ENCODE measurements at regions not wholly inside any gene's neighbourhood (a gene's known extent, or its start where the extent isn't known, plus 50 kb on each side); places are given as distances from the start of the nearest gene placed in this dataset.

- TF ChIP-seq, protein P1, sequence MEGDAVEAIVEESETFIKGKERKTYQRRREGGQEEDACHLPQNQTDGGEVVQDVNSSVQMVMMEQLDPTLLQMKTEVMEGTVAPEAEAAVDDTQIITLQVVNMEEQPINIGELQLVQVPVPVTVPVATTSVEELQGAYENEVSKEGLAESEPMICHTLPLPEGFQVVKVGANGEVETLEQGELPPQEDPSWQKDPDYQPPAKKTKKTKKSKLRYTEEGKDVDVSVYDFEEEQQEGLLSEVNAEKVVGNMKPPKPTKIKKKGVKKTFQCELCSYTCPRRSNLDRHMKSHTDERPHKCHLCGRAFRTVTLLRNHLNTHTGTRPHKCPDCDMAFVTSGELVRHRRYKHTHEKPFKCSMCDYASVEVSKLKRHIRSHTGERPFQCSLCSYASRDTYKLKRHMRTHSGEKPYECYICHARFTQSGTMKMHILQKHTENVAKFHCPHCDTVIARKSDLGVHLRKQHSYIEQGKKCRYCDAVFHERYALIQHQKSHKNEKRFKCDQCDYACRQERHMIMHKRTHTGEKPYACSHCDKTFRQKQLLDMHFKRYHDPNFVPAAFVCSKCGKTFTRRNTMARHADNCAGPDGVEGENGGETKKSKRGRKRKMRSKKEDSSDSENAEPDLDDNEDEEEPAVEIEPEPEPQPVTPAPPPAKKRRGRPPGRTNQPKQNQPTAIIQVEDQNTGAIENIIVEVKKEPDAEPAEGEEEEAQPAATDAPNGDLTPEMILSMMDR (conservative IDR thresholded peaks at IDR 0.05; ENCODE audit: low read length): no peak
- no peak for TF ChIP-seq EZH2phosphoT487 (IDR thresholded peaks at IDR 0.05; ENCODE audit: borderline replicate concordance, low read depth, low read length)
Observed at GRCh38 chr3:182487143-182487542, 306.2 kb upstream of the ATP11B start.
